HG03108 (cell line): ENCODE measurements at regions not wholly inside any gene's neighbourhood (a gene's known extent, or its start where the extent isn't known, plus 50 kb on each side); places are given as distances from the start of the nearest gene placed in this dataset.
"Not testable (repeated sequence)": the region's sequence is repeated elsewhere in the genome, so short reads cannot be mapped to it uniquely, and the experiment has no call there.

Experiments
- ATAC-seq: cut with Tn5 transposase; IDR thresholded peaks from one replicate; pipeline ENCODE4 v1.9.1; 2021; ENCODE audit warnings: moderate library complexity; ENCODE audit not compliant: unreplicated experiment

GRCh38 chr1:185549906-185550305 is 184.3 kb upstream of the HMCN1 start:
- ATAC-seq: no peak

DNA sequence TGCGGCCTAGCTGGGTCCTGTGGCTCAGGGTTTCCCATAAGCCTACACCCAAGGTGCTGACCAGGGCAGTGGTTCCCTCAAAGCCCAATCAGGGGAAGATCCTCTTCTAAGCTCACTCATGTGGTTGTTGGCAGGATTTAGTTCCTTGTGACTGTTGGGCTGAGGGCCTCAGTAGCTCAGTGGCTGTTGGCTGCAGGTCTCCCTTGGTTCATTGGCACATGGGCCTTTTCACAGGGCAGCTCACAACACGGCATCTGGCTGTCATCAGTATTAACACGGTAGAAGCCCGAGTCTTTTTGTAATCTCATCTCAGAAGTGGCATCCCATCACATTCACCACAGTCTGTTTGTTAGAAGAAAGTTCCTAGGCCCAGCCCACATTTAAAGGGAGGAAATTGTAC is 188.2 kb upstream of the HMCN1 start:
- no peak for ATAC-seq

- no peak for ATAC-seq
These were observed 192.3 kb upstream of the HMCN1 start for GRCh38 chr1:185541871-185542301.

- no peak for ATAC-seq
These were observed 193.9 kb upstream of the HMCN1 start for GRCh38 chr1:185540295-185540694.

DNA sequence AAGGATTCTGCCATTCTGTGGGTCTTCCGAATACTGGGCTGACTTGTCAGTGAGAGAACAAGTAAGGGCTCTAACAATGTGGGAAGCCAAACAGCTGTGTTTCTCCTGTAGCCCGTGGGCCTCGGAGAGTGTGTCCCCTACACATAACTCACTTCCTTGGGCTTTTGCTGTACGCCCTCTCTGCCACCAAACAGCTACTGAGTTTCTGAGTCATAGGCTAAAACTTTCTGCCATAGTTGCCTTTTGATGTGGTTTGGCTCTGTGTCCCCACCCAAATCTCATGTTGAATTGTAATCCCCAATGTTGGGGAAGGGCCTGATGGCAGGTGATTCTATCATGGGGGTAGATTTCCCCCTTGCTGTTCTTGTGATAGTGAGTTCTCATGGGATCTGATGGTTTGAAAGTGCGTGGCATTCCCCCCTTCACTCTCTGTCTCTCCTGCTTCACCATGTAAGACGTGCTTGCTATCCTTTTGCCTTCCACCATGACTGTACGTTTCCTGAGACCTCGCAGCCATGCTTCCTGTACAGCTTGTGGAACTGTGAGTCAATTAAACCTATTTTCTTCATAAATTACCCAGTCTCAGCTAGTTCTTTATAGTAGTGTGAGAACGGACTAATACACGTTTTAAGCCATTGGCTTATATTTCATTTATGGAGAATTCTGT is 194.8 kb upstream of the HMCN1 start:
- no peak for ATAC-seq

DNA sequence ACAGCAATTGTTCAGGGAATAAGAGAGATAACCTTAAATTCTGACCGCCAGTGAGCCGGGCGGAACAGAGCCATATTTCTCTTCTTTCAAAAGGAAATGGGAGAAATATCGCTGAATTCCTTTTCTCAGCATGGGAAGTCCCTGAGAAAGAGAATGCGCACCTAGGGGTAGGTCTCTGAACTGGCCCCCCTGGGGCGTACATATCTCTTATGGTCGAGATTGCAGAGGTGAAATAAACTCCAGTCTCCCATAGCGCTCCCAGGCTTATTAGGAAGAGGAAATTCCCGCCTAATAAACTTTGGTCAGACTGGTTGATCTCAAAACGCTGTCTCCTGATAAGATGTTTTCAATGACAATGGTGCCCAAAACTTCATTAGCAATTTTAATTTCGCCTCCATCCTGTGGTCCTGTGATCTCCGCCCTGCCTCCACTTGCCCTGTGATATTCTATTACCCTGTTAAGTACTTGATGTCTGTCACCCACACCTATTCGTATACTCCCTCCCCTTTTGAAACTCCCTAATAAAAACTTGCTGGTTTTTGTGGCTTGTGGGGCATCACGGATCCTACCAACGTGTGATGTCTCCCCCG is 195.8 kb upstream of the HMCN1 start:
- not testable (repeated sequence) for ATAC-seq

DNA sequence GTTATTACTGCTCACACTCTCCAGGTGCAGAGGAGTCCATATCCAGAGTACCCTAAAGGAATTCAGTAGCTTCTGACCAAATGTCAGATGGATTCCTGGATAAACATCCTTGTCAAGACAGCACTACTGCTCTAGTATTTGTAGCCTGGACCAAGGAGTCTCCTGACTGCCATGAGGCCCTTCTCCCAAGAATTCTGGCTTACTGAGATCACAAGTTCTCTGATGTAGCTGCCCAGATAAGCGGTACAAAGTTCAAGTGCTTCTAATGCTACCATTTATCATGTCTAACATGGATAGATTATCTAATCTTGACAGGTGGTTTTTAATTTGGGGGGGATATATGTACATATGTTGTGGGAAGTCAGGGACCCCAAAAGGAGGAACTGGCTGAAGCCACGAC is 196.6 kb upstream of the HMCN1 start:
- no peak for ATAC-seq

- no peak for ATAC-seq
These were observed 197.8 kb upstream of the HMCN1 start for GRCh38 chr1:185536165-185536920.

DNA sequence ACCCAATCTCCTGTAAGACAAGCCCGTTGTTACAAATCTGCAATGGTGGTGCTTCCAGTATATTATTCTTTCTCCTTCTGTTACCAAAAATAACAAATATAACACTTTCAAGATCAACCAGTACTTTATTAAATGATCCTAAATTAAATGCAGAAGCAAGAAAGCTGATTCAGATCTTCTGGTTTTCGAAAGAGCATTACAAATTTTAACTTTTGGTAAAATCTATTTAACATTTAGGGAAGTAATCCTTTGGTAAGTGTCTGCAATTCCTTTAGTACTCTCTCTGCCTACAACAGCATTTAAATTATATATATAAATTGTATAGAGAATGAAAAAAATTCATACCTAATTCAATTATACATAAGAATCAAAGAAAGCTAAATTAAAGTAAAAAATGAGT is 198.6 kb upstream of the HMCN1 start:
- ATAC-seq: no peak

- no peak for ATAC-seq
These were observed 199.4 kb upstream of the HMCN1 start for GRCh38 chr1:185534801-185535200.

GRCh38 chr1:185533596-185533995 is 200.6 kb upstream of the HMCN1 start:
- no peak for ATAC-seq

DNA sequence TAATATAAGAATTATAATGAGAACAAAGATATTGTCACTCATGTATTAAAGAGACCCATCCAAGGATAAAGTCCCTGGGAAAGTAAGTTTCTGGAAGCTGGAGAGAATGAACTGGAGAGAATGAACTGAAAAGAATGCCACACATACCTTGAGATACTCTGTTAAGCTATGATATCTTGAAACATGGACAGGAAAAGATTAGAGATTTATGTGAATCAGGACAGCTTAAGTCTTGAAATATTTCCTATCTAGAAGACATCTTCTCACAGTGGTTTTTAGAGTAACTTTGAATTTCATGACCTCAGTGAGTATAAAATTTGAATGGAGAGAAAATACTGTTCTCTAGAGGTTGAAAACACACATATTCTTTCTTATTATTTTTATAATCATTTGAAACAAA is 201.3 kb upstream of the HMCN1 start:
- no peak for ATAC-seq

GRCh38 chr1:185531838-185532237 is 202.4 kb upstream of the HMCN1 start:
- no peak for ATAC-seq

DNA sequence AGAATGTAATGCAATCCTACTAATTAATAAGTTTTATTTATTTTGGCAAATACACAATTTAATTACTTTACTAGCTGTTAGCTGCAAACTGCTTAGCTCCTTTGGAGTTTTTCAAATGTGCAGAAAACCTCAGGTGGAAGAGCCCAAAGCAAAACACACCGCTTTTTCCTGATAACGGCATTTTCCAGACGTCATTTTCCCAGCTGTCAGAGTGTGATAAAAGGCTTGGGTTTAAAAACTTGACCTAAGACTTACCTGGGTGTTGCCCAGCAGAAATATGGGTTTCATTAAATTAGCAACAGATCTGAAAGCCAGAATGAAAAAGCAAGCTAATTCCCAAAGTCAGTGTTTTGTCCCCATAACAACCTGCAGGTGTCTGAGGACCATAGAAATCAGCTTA is 204.0 kb upstream of the HMCN1 start:
- ATAC-seq: no peak

GRCh38 chr1:185529673-185530072 is 204.5 kb upstream of the HMCN1 start:
- ATAC-seq: no peak

DNA sequence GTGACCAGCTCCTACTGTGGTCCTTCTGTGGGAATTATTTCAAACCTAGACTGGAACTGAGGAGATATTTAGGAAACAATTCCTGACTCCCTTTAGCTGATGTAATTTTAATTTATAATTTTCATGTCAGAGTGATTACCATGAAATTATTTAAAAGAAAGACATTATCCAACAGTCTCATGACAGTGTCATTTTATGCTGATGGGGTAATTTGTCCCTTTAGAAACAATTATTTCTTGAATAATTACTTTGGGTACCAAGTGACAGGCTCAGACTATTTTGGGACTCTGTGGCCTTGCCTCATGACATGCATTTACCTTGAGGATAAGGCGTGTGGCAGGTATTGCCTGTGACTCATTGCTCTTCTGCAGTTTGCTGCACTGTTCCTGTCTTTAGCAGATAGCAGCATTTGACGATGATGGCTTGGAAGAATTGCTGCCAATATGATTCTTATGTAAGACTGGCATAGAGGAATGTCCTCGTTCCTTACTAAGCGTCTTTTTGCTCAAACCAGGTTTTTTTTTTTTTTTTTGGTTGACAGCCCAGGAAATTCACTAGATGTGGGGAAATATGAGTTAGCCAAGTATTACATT is 206.0 kb upstream of the HMCN1 start:
- ATAC-seq: no peak

DNA sequence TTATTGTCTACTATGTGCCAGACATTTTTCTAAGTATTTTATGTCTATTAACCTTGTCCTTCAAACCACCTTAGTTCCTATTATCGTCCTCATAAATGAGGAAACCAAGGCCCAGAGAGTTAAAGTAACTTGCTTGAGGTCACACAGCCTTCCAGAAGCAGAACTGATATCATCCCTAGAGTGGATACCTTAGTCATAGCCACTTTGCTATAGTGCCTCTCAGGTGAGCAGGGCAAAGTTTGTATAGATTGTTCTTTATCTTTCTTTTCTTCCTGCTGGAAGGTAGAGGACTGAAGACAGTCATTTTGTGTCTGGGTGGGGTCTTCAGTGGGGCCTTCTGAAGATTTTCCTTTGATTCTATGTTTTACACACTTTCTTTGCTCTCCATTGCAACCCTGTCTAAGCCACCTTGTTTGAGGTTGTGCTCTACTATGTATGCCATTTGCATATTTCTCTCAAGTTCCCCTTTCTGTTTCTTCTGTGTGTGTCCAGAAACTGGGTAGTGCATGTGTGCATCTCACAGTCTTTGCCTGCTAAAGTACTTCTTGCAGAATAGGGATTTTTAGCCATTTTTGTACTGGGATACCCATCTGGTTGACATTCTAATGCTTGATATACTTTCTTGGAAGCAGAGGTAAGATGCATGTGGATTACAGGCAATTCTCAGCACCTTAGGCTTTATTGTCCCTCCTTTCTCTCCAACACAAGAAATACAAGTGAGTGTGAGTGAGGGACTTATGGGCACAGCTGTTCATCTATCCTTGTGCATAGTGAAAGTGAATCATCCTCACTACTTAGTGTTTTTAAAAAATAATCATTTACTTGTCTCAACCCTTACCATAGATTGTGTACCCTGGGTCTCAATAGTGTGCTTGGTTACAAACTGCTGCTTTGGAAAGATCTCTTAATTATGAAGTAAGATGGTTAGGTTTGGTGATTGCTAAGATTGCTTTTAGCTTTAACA is 207.6 kb upstream of the HMCN1 start:
- peak; percentile 100 for ATAC-seq

DNA sequence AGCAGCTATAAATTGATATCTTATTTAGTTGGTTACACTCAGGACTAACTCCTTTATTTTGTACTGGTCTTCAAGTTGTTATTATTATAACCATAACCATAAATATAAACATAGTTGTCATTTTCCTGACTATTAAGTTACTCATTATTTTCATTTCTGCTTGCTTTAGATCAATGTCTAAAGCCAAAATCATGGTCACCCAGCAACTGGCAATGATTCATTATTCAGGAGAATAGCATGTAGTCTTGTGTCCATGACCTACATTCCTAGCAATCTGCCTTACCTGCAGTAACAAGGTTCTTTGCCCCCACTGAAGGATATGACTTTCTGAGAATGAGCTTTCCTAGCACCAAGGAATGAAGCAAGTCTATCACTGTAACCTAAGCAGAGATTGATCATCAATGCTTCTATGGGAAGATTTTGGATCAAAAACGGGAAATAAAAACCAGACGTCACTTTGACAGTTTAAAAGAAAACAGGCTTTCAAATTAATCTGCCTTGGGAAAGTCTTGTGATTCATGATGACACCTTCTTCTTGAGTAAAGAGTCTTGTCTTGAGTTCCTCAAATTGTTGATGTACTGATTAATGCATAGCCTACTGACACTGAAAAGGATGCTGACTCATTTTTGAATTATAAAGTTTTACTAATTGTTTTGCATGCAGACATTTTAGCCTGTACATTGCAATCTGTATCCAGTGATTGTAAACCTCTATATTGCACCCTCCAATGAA is 203.3 kb upstream of the IVNS1ABP start:
- peak; percentile 72 for ATAC-seq

DNA sequence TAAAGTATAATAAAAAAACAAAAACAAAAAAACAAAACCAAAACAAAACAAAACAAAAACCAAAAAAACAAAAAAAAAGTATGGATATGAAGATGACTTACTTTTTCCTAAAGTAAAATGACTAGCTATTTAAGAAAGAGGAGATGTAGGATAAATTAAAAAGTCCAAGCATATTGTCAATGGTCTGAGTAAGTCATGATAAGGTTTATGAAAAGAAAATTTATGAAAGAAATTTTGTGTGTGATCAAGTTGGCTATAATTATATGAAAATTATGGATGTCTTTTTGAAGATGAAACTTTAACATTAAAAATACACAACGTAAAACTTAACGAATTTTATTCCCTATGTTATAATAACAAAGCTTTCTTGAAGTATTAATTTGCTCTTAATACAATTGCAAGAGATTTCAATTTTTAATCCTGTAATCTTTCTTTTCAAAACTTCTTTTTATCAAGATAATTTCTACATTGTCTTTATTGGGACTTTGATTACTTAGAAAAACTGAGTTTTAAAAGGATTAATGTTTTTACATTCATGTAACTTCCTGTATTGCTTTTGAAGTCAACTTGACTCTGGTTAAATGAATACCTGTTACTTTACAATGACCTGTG is 200.9 kb upstream of the IVNS1ABP start:
- no peak for ATAC-seq

DNA sequence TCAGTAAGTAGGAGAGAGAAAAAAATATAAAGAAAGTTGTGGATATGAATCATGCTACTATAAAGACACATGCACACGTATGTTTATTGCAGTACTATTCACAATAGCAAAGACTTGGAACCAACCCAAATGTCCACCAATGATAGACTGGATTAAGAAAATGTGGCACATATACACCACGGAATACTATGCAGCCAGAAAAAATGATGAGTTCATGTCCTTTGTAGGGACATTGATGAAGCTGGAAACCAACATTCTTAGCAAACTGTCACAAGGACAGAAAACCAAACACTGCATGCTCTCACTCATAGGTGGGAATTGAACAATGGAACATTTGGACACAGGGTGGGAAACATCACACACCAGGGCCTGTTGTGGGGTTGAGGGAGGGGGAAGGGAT is 200.3 kb upstream of the IVNS1ABP start:
- not testable (repeated sequence) for ATAC-seq
